ENCODE measurements at regions not wholly inside any gene's neighbourhood (a gene's known extent, or its start where the extent isn't known, plus 50 kb on each side); places are given as distances from the start of the nearest gene placed in this dataset.

DNA sequence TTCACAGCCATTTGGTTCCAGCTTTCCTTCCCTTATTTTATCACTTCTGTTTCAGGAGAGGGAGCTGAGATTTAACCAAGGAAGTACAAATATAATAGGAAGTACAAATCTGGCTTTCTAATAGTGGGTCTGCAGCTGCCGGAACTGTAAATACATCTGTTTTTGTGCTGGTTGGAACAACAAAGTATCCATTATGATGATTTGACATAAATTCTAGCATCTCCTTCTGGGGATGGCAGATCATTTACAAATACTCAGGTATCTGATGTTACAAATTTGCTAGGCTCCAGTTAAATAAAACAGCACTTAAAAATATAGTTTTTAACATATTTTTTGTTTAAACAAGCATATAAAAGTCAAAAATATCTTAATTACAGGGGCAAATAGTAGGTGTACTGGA is 131.3 kb upstream of the SMIM21 start:
- no peak for TF ChIP-seq EZH2phosphoT487 (conservative IDR thresholded peaks at IDR 0.05; ENCODE audit: low read length)
- TF ChIP-seq, protein P1, sequence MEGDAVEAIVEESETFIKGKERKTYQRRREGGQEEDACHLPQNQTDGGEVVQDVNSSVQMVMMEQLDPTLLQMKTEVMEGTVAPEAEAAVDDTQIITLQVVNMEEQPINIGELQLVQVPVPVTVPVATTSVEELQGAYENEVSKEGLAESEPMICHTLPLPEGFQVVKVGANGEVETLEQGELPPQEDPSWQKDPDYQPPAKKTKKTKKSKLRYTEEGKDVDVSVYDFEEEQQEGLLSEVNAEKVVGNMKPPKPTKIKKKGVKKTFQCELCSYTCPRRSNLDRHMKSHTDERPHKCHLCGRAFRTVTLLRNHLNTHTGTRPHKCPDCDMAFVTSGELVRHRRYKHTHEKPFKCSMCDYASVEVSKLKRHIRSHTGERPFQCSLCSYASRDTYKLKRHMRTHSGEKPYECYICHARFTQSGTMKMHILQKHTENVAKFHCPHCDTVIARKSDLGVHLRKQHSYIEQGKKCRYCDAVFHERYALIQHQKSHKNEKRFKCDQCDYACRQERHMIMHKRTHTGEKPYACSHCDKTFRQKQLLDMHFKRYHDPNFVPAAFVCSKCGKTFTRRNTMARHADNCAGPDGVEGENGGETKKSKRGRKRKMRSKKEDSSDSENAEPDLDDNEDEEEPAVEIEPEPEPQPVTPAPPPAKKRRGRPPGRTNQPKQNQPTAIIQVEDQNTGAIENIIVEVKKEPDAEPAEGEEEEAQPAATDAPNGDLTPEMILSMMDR (IDR thresholded peaks at IDR 0.05; ENCODE audit: insufficient read depth, low read length, poor library complexity, severe bottlenecking): no peak
